ENCODE measurements at regions not wholly inside any gene's neighbourhood (a gene's known extent, or its start where the extent isn't known, plus 50 kb on each side); places are given as distances from the start of the nearest gene placed in this dataset.

- 68% methylated on average over 5 of the region's 5 CpGs for WGBS, 2 donors
- DNase-seq (ENCODE audit: low spot score in 2 of 2): no peak
- no peak overlapping the region for H3K4me3 ChIP-seq (ENCODE audit: low read depth, poor library complexity, severe bottlenecking)
- TF ChIP-seq POLR2A (IDR thresholded peaks at IDR 0.05) (no peak), CTCF (IDR thresholded peaks at IDR 0.05) (no peak)
- intact Hi-C loops (cut with DNase I; ENCODE audit: low total_unique reads): no loop called here
Observed at GRCh38 chr3:106728315-106729098, 648.7 kb upstream of the CCDC54 start.

GRCh38 chr3:106729481-106729880 is 647.8 kb upstream of the CCDC54 start:
- WGBS, 2 donors: 42 to 47% methylated on average over 1 of the region's 1 CpG
- no peak for DNase-seq (ENCODE audit: low spot score in 2 of 2)
- no peak for TF ChIP-seq CTCF (IDR thresholded peaks at IDR 0.05)
- TF ChIP-seq POLR2A (IDR thresholded peaks at IDR 0.05): no peak
- intact Hi-C loops (cut with DNase I; ENCODE audit: low total_unique reads): no loop called here
- no peak overlapping the region for H3K4me3 ChIP-seq (ENCODE audit: low read depth, poor library complexity, severe bottlenecking)

- WGBS, 2 donors: 90 to 94% methylated on average over 2 of the region's 2 CpGs
- no peak for TF ChIP-seq POLR2A (IDR thresholded peaks at IDR 0.05)
- TF ChIP-seq CTCF (IDR thresholded peaks at IDR 0.05): no peak
- intact Hi-C loops (cut with DNase I; ENCODE audit: low total_unique reads): no loop called here
- H3K4me3 ChIP-seq (ENCODE audit: low read depth, poor library complexity, severe bottlenecking): no peak overlapping the region
- no peak for DNase-seq (ENCODE audit: low spot score in 2 of 2)
Observed at GRCh38 chr3:106731230-106731629, 646.0 kb upstream of the CCDC54 start.

DNA sequence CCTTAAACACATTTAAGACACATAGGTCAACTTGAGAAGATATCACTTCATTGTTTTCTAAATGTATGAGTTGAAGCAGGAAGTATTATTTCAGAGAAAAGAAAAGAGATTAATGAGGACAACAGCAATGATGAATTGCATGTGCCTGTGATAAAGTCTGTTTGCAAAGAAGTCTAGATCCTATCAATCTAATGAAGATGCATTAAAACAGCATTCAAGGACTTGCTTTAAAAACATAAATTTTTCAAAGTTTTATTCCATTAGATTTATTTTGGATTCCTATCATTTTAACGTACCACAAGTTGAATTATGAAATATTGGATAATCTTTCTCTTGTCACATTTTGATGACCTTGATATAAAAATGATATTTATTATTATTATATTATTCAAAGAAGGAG is 642.5 kb upstream of the CCDC54 start:
- TF ChIP-seq POLR2A (IDR thresholded peaks at IDR 0.05) (no peak), CTCF (IDR thresholded peaks at IDR 0.05) (no peak)
- intact Hi-C loops (cut with DNase I; ENCODE audit: low total_unique reads): no loop called here
- no peak overlapping the region for H3K4me3 ChIP-seq (ENCODE audit: low read depth, poor library complexity, severe bottlenecking)
- WGBS, 2 donors: 88 to 95% methylated on average over 1 of the region's 1 CpG
- DNase-seq (ENCODE audit: low spot score in 2 of 2): no peak

DNA sequence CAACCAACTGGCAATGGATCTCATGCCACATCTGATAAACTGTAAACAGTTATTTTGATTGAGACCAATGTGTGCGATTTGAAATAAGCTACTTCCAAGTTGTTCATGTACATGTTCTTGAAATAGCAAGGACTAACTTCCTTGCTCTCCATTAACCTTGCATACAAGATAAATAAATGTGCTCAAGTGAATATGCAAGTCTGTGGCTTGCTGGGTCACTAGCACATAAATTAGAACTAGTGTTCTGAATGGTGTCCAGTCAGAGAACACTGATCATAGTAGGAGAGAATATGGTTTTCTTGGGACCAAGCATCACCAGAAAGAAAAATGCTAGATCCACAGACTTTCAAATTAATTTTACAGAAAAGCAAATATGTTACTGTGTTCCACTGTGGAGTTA is 640.0 kb upstream of the CCDC54 start:
- WGBS, 2 donors: 93 to 97% methylated on average over 1 of the region's 1 CpG
- no peak for TF ChIP-seq POLR2A (IDR thresholded peaks at IDR 0.05)
- no peak for TF ChIP-seq CTCF (IDR thresholded peaks at IDR 0.05)
- DNase-seq (ENCODE audit: low spot score in 2 of 2): no peak
- H3K4me3 ChIP-seq (ENCODE audit: low read depth, poor library complexity, severe bottlenecking): no peak overlapping the region
- intact Hi-C loops (cut with DNase I; ENCODE audit: low total_unique reads): no loop called here

DNA sequence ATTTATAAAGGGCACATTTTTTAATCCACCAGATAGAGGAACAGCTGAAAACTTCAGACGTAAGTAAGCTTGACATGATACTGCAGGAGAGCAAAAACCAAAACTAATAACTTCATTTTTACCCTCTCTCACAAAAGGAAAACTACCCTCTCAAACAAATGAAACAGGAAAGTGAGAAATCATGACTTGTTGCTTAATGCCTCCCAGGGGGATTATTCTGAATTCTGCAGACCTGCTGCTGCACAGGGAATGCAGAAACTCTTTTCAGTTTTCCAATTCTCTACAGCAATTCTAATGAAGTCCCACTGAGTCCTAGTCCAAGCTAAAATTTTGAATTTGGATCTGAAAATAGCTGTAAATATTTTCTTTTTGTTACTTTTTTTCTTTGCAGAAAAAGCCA is 637.1 kb upstream of the CCDC54 start:
- WGBS, 2 donors: 73 to 77% methylated on average over 1 of the region's 1 CpG
- TF ChIP-seq CTCF (IDR thresholded peaks at IDR 0.05): no peak
- no peak for TF ChIP-seq POLR2A (IDR thresholded peaks at IDR 0.05)
- no peak overlapping the region for H3K4me3 ChIP-seq (ENCODE audit: low read depth, poor library complexity, severe bottlenecking)
- no peak for DNase-seq (ENCODE audit: low spot score in 2 of 2)
- intact Hi-C loops (cut with DNase I; ENCODE audit: low total_unique reads): no loop called here
